B cell (primary cell): ENCODE measurements at regions not wholly inside any gene's neighbourhood (a gene's known extent, or its start where the extent isn't known, plus 50 kb on each side); places are given as distances from the start of the nearest gene placed in this dataset.

ENCODE experiments used
- ATAC-seq: fragments of 200-7000 bp; cut with Tn5 transposase; one replicate; pipeline ENCODE4 v1.10.0; 2021; ENCODE audit warnings: low read depth, mild to moderate bottlenecking, moderate number of reproducible peaks, moderate library complexity
- CTCF ChIA-PET: fragments of 350-600 bp; sonication (Branson Sonifier 250); formaldehyde crosslinking; loops from one replicate; lab custom pipeline; 2021; ENCODE audit warnings: antibody characterized with exemption, inconsistent platforms; lab: Charles Lee
- POLR2A ChIA-PET: fragments of 350-600 bp; sonication (Branson Sonifier 250); formaldehyde crosslinking; loops from one replicate; lab custom pipeline; 2021; ENCODE audit warnings: antibody characterized with exemption; lab: Charles Lee
- DNase-seq: peaks from one replicate; pipeline ENCODE4 v3.0.0; 2013
- H2AFZ ChIP-seq: 2 replicates; pipeline ENCODE4 v1.6.1; 2012; ENCODE audit warnings: mild to moderate bottlenecking, low read depth, low read length; ENCODE audit not compliant: insufficient read depth, poor library complexity, severe bottlenecking
- H3K27ac ChIP-seq, 2 donors: 1 replicate in 1 of 2; 2 replicates in 1 of 2; pipeline ENCODE4 v1.5.1; 2012 to 2013; ENCODE audit warnings: low read length in 2 of 2, mild to moderate bottlenecking in 2 of 2, moderate library complexity in 1 of 2
- H3K27me3 ChIP-seq, 4 experiments: fragments of 200-600 bp in 1 of 4; sonication (generic) in 1 of 4; replicated peaks in 1 of 4; 1 replicate in 2 of 4; 2 replicates in 2 of 4; pipeline versions ENCODE4 v1.6.1 to v1.7.0; 2013 to 2016; ENCODE audit warnings: low read length in 3 of 4, mild to moderate bottlenecking in 2 of 4, mixed read lengths in 1 of 4, moderate library complexity in 1 of 4; ENCODE audit not compliant: insufficient read depth in 4 of 4, control insufficient read depth in 3 of 4; ENCODE audit errors: control extremely low read depth in 1 of 4
- H3K36me3 ChIP-seq, 2 experiments: replicated peaks in 1 of 2; 1 replicate in 1 of 2; 2 replicates in 1 of 2; pipeline versions ENCODE4 v1.6.1 to v1.7.1; 2013; ENCODE audit warnings: low read length in 1 of 2; ENCODE audit not compliant: insufficient read depth in 2 of 2, control insufficient read depth in 1 of 2; ENCODE audit errors: control extremely low read depth in 1 of 2, extremely low read depth in 1 of 2
- H3K4me1 ChIP-seq, 2 donors: fragments of 200-600 bp in 1 of 2; sonication (generic) in 1 of 2; 1 replicate in 1 of 2; 2 replicates in 1 of 2; pipeline versions ENCODE4 v1.5.1 to v1.6.1; 2013 to 2017; ENCODE audit warnings: low read length in 2 of 2; ENCODE audit not compliant: control insufficient read depth in 2 of 2, insufficient read depth in 2 of 2
- H3K4me2 ChIP-seq: replicated peaks from 2 replicates; pipeline ENCODE3; 2012; ENCODE audit warnings: mild to moderate bottlenecking, low read depth, low read length; ENCODE audit not compliant: poor library complexity, severe bottlenecking
- H3K4me3 ChIP-seq, 5 experiments: fragments of 200-600 bp in 1 of 5; sonication (generic) in 1 of 5; 1 replicate in 3 of 5; 2 replicates in 2 of 5; pipeline versions ENCODE4 v1.5.1 to v1.7.0; 2011 to 2016; ENCODE audit warnings: low read length in 4 of 5, mild to moderate bottlenecking in 4 of 5, low read depth in 2 of 5, control low read depth in 1 of 5, moderate library complexity in 1 of 5; ENCODE audit not compliant: insufficient read depth in 1 of 5; ENCODE audit errors: control extremely low read depth in 1 of 5, extremely low read depth in 1 of 5
- H3K79me2 ChIP-seq: fragments of 200-600 bp; sonication (generic); one replicate; pipeline ENCODE4 v1.6.0; 2016; ENCODE audit warnings: low read length; ENCODE audit not compliant: control insufficient read depth, insufficient read depth
- H3K9ac ChIP-seq: fragments of 200-600 bp; sonication (generic); 2 replicates; pipeline ENCODE4 v1.6.1; 2017; ENCODE audit warnings: mild to moderate bottlenecking, low read length, moderate library complexity
- H3K9me3 ChIP-seq, 3 donors: one replicate each; pipeline versions ENCODE4 v1.6.1 to v1.7.1; 2013; ENCODE audit warnings: low read length in 2 of 3; ENCODE audit not compliant: control insufficient read depth in 2 of 3, insufficient read depth in 1 of 3; ENCODE audit errors: control extremely low read depth in 1 of 3
- H4K20me1 ChIP-seq: 2 replicates; pipeline ENCODE4 v1.6.0; 2012; ENCODE audit warnings: mild to moderate bottlenecking, low read length; ENCODE audit not compliant: insufficient read depth, control insufficient read depth, poor library complexity, severe bottlenecking
- H3K27ac Mint-ChIP-seq: one replicate; pipeline ENCODE4 v1.8.0; 2021; ENCODE audit warnings: mixed read lengths
- H3K27me3 Mint-ChIP-seq: one replicate; pipeline ENCODE4 v1.8.0; 2021; ENCODE audit warnings: mixed read lengths
- H3K4me1 Mint-ChIP-seq: one replicate; pipeline ENCODE4 v1.8.0; 2021; ENCODE audit warnings: mixed read lengths
- H3K4me3 Mint-ChIP-seq: one replicate; pipeline ENCODE4 v1.8.0; 2021; ENCODE audit warnings: mixed read lengths
- H3K9me3 Mint-ChIP-seq: one replicate; pipeline ENCODE4 v1.8.0; 2022; ENCODE audit warnings: mixed read lengths; ENCODE audit not compliant: insufficient read depth
- CTCF ChIP-seq: fragments of 200-600 bp; IDR thresholded peaks from one replicate; pipeline ENCODE4 v1.8.0; 2022; ENCODE audit warnings: antibody characterized with exemption, mild to moderate bottlenecking
- EZH2 ChIP-seq: IDR thresholded peaks from 2 replicates; pipeline ENCODE4 v1.6.1; 2012; ENCODE audit warnings: borderline replicate concordance, low read depth, mild to moderate bottlenecking, moderate library complexity, low read length; ENCODE audit not compliant: insufficient read depth, poor library complexity, severe bottlenecking
- WGBS: methylation state at CpG from one replicate; pipeline ENCODE4 v1.1.5; 2013; ENCODE audit warnings: missing lambda C conversion rate; ENCODE audit not compliant: insufficient coverage; 5-methylcytosine and 5-hydroxymethylcytosine counted together
- intact Hi-C: fragments of 100-400 bp; cut with micrococcal nuclease; formaldehyde crosslinking; loops from one replicate; pipeline ENCODE4 v1.10.0; 2022

GRCh38 chr20:19120011-19120410 lies 92.4 kb upstream of the SLC24A3 start:
- peaks cover 1% of the 10 kb centered on the region for H3K4me1 Mint-ChIP-seq
- Histone ChIP-seq H2AFZ (no peak overlapping the region), H3K4me3 (no peak overlapping the region), H3K79me2 (no peaks in the 10 kb centered on the region), H3K9ac (no peak overlapping the region), H3K36me3 (no peaks in the 10 kb centered on the region), H3K27ac (no peak overlapping the region), H3K4me1 (no peaks in the 10 kb centered on the region), H3K9me3 (no peaks in the 10 kb centered on the region), H4K20me1 (no peaks in the 10 kb centered on the region), H3K4me2 (no peak overlapping the region), H3K27me3 (no peaks in the 10 kb centered on the region)
- WGBS, result 92% methylated on average over 4 of the region's 9 CpGs
- CTCF ChIA-PET, result no interaction called here
- no peak for ATAC-seq
- intact Hi-C loops, result no loop called here
- POLR2A ChIA-PET, result no interaction called here
- TF ChIP-seq EZH2 (no peak), CTCF (no peak)
- H3K4me3 Mint-ChIP-seq, result no peak overlapping the region
- H3K27me3 Mint-ChIP-seq, result no peaks in the 10 kb centered on the region
- no peak for DNase-seq
- H3K27ac Mint-ChIP-seq, result no peak overlapping the region
- H3K9me3 Mint-ChIP-seq, result no peaks in the 10 kb centered on the region

- ChIA-PET CTCF (no interaction called here), POLR2A (no interaction called here)
- no CpG with 5 or more reads among the region's 4 CpGs for WGBS
- Histone ChIP-seq H3K9me3 (no peaks in the 10 kb centered on the region), H2AFZ (no peak overlapping the region), H3K27ac (no peak overlapping the region), H3K36me3 (no peaks in the 10 kb centered on the region), H3K4me3 (no peak overlapping the region), H3K79me2 (no peaks in the 10 kb centered on the region), H3K4me1 (no peaks in the 10 kb centered on the region), H3K4me2 (no peak overlapping the region), H3K27me3 (no peaks in the 10 kb centered on the region), H4K20me1 (no peaks in the 10 kb centered on the region), H3K9ac (no peak overlapping the region)
- intact Hi-C loops, result no loop called here
- H3K4me3 Mint-ChIP-seq, result no peak overlapping the region
- DNase-seq, result no peak
- peaks cover 1% of the 10 kb centered on the region for H3K4me1 Mint-ChIP-seq
- H3K27ac Mint-ChIP-seq, result no peak overlapping the region
- no peak for ATAC-seq
- no peaks in the 10 kb centered on the region for H3K27me3 Mint-ChIP-seq
- no peak for TF ChIP-seq EZH2
- TF ChIP-seq CTCF, result no peak
- no peaks in the 10 kb centered on the region for H3K9me3 Mint-ChIP-seq
Measured at GRCh38 chr20:19120569-19120968, 91.9 kb upstream of the SLC24A3 start.
